ENCODE measurements at regions not wholly inside any gene's neighbourhood (a gene's known extent, or its start where the extent isn't known, plus 50 kb on each side); places are given as distances from the start of the nearest gene placed in this dataset.

DNA sequence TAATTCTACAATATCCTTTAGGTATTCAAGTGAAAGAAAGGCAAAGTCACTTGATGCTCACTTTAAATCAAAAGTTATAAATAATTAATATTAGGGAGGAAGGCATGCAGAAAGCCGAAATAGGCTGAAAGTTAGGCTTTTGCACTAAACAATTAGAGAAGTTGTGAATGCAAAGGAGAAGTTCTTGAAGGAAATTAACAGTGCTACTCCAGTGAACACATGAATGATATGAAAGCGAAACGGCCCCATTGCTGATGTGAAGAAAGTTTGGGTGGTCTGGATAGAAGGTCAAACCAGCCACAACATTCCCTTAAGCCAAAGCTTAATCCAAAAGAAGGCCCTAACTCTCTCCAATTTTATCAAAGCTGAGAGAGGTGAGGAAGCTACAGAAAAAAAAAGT, 103.1 kb upstream of the CXCR4 start:
- Histone ChIP-seq H3K4me3 (no peak overlapping the region), H3K27ac (ENCODE audit: extremely low read depth, low read depth, low read length) (no peak overlapping the region), H3K4me2 (ENCODE audit: insufficient read depth, low read length) (no peak overlapping the region), H3K79me2 (ENCODE audit: control insufficient read depth, insufficient read depth, low read length) (no peaks in the 10 kb centered on the region), H3K36me3 (ENCODE audit: control insufficient read depth, insufficient read depth, low read length) (no peaks in the 10 kb centered on the region), H4K20me1 (replicated peaks; ENCODE audit: control insufficient read depth, insufficient read depth, low read length) (no peaks in the 10 kb centered on the region), H2AFZ (ENCODE audit: low read depth, low read length) (no peak overlapping the region), H3K9me3 (replicated peaks; ENCODE audit: control insufficient read depth, insufficient read depth, low read depth, low read length) (no peaks in the 10 kb centered on the region), H3K9me1 (ENCODE audit: control insufficient read depth, insufficient read depth, low read length) (no peaks in the 10 kb centered on the region), H3K9ac (ENCODE audit: insufficient read depth in 1 of 2, low read depth in 2 of 2, low read length in 2 of 2) (no peak overlapping the region), H3K4me1 (replicated peaks in 1 of 2; ENCODE audit: control insufficient read depth in 2 of 2, insufficient read depth in 2 of 2, low read length in 2 of 2) (no peaks in the 10 kb centered on the region), H3K27me3 (ENCODE audit: control insufficient read depth in 2 of 2, insufficient read depth in 2 of 2, low read length in 2 of 2) (no peaks in the 10 kb centered on the region; a peak in 1 of 5 replicates)
- TF ChIP-seq PTTG1 (tag; IDR thresholded peaks at IDR 0.05; ENCODE audit: low read depth) (no peak), ZNF707 (CRISPR knock-in tag; conservative IDR thresholded peaks at IDR 0.05) (no peak), EP400 (IDR thresholded peaks at IDR 0.05) (no peak), GATAD2A (IDR thresholded peaks at IDR 0.05) (no peak), ILF3 (IDR thresholded peaks at IDR 0.05; ENCODE audit: borderline replicate concordance) (no peak), EWSR1 (IDR thresholded peaks at IDR 0.05; ENCODE audit: borderline replicate concordance, low read depth, partially characterized antibody) (no peak), STAT5A (IDR thresholded peaks at IDR 0.05; ENCODE audit: borderline replicate concordance, low read length) (no peak), TOE1 (IDR thresholded peaks at IDR 0.05; ENCODE audit: borderline replicate concordance) (no peak), TOE1 (CRISPR knock-in tag; IDR thresholded peaks at IDR 0.05; ENCODE audit: borderline replicate concordance, low read depth) (no peak), ILK (tag; IDR thresholded peaks at IDR 0.05; ENCODE audit: borderline replicate concordance, low read depth) (no peak), SAFB2 (IDR thresholded peaks at IDR 0.05; ENCODE audit: borderline replicate concordance, low read depth, low read length, severe bottlenecking) (no peak), ZNF3 (CRISPR knock-in tag; IDR thresholded peaks at IDR 0.05) (no peak), PYGO2 (tag; IDR thresholded peaks at IDR 0.05) (no peak), PHF20 (IDR thresholded peaks at IDR 0.05; ENCODE audit: partially characterized antibody) (no peak)
- TF ChIP-seq, protein P1, sequence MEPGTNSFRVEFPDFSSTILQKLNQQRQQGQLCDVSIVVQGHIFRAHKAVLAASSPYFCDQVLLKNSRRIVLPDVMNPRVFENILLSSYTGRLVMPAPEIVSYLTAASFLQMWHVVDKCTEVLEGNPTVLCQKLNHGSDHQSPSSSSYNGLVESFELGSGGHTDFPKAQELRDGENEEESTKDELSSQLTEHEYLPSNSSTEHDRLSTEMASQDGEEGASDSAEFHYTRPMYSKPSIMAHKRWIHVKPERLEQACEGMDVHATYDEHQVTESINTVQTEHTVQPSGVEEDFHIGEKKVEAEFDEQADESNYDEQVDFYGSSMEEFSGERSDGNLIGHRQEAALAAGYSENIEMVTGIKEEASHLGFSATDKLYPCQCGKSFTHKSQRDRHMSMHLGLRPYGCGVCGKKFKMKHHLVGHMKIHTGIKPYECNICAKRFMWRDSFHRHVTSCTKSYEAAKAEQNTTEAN (CRISPR knock-in tag; IDR thresholded peaks at IDR 0.05), result no peak
- TF ChIP-seq, protein P2, sequence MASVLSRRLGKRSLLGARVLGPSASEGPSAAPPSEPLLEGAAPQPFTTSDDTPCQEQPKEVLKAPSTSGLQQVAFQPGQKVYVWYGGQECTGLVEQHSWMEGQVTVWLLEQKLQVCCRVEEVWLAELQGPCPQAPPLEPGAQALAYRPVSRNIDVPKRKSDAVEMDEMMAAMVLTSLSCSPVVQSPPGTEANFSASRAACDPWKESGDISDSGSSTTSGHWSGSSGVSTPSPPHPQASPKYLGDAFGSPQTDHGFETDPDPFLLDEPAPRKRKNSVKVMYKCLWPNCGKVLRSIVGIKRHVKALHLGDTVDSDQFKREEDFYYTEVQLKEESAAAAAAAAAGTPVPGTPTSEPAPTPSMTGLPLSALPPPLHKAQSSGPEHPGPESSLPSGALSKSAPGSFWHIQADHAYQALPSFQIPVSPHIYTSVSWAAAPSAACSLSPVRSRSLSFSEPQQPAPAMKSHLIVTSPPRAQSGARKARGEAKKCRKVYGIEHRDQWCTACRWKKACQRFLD (CRISPR knock-in tag; IDR thresholded peaks at IDR 0.05), result no peak
- intact Hi-C loops (cut with micrococcal nuclease), result no loop called here
- ATAC-seq (no peak), DNase-seq (ENCODE audit: extremely low read depth in 1 of 4, low spot score in 3 of 4) (no peak), FAIRE-seq (no peak)
- 0% methylated on average over 3 of the region's 3 CpGs for WGBS (ENCODE audit: insufficient coverage, low coverage, missing lambda C conversion rate)
- no TSS peak for BruUV-seq (replicated peaks)
- POLR2A ChIA-PET, result interaction anchor here (0.7 kb wide), 1 partner anchor 8 kb away, joined by 3 read pairs; no protein-coding TSS in a partner anchor
- CTCF ChIA-PET (ENCODE audit: low intra/inter-chr PET ratio), result no interaction called here
- in situ Hi-C loops (cut with MboI), result no loop called here
